ENCODE measurements at regions not wholly inside any gene's neighbourhood (a gene's known extent, or its start where the extent isn't known, plus 50 kb on each side); places are given as distances from the start of the nearest gene placed in this dataset.

DNA sequence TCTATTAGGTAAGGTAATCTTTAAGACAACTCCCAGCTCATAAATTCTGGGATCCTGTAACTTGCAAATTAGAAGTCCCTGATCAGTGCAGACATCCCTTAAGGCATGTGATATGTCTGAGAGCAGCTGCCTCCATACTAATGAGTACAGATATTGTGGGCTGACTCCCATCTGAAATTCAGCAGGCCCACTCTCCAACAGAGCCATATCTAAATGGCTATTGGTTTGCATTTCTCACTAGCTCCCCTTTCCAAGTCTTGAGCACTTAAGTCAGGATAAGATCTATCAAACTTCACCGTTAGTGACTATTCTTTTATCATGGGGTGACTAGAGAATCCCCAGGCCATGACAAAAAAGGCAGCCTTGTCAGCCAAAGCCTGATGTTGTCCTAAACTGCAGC lies 785.4 kb downstream of the IPMK start:
- TF ChIP-seq, protein P1, sequence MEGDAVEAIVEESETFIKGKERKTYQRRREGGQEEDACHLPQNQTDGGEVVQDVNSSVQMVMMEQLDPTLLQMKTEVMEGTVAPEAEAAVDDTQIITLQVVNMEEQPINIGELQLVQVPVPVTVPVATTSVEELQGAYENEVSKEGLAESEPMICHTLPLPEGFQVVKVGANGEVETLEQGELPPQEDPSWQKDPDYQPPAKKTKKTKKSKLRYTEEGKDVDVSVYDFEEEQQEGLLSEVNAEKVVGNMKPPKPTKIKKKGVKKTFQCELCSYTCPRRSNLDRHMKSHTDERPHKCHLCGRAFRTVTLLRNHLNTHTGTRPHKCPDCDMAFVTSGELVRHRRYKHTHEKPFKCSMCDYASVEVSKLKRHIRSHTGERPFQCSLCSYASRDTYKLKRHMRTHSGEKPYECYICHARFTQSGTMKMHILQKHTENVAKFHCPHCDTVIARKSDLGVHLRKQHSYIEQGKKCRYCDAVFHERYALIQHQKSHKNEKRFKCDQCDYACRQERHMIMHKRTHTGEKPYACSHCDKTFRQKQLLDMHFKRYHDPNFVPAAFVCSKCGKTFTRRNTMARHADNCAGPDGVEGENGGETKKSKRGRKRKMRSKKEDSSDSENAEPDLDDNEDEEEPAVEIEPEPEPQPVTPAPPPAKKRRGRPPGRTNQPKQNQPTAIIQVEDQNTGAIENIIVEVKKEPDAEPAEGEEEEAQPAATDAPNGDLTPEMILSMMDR (conservative IDR thresholded peaks at IDR 0.05) = no peak
- no peak for TF ChIP-seq ZFX (IDR thresholded peaks at IDR 0.05)
